ENCODE measurements at regions not wholly inside any gene's neighbourhood (a gene's known extent, or its start where the extent isn't known, plus 50 kb on each side); places are given as distances from the start of the nearest gene placed in this dataset.
A peak's percentile ranks its signal among the peaks of the same experiment; 100 is the strongest.

DNA sequence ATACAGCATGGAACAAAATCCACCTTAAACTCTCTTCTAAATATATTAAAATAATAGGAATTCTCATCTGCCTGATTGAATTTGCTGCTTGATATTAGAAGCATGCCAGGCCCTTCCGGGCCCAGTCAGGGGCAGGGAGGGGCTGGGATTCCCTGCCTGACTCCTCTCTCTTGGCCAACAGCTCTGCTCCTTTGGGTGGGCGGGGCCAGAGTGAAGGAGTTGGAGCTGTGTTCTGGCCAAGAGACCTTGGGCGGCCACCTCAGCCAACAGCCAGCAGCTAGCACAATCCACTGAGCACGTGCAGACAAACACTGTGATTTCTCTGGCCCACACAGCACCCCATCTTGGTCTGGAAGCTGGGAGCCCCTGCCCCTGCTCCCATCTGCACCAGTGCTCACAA lies 140.3 kb downstream of the PJA1 start:
- DNase-seq, result no peak

DNA sequence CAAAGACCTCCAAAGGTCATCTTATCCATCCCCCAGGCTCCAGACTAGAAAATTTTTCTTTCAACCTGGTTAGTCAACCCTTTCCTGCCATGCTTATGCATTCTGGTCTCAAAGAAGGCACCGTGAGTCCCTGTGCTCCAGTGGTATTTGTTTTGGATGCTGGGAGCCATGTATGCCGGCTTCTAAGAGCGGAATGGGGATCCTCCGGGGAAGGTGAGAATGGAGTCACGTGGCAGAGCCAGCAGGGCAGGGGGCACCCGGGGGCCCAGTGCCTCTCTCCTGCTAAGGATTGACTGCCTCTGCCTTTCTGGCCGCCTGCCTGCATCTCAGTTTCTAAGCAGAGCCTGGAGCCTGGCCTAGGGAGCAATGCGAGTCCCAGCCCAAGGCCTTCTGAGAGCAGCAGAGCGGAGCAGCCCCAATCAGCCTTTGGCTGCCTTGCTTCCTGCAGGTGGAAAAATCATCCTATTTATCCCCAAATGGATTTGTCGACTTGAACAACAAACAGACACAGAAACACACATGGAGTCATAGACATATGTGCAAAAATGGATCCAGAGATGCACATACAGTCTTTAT lies 141.0 kb downstream of the PJA1 start:
- DNase-seq, result no peak

GRCh38 chrX:69022430-69022829 lies 142.8 kb downstream of the PJA1 start:
- no peak for DNase-seq

DNA sequence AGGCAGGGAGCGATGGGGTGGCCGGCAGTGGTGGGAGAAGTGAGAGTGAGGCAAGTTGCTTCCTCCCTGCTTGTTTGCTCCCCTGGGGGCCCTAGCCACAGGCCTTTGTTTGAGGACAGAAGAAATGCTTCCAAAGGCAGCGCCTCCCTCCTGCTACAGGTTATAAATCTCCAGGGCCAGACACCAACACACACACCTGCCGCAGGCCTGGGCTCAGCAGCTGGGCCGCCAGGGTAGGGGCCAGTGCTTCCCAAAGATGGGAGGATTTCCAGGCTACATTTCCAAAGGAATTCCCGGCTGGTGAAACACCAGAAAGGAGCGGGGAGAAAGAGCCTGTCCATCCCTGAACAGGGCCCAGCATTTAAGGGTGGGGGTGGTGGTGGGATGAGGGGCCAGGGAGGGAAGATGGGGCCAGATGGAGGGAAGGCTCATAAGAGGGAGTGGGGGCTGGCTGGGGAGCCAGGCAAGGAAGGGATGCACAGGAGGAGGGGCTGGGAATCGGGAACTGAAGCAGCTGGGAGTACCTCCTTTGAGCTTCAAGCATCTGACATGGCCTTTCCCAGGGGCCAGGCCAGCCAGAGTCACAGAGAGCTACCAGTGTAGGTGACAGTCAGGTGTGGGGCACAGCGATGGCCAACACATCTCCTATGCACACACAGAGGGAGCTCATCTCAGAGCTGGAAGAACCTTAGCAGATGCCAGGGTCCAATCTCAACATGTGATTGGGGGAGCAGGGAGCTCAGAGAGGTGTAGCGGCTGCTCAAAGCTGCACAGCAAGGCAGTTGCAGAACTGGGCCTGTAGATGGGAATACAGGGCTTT lies 143.9 kb downstream of the PJA1 start:
- peak; percentile 6 for DNase-seq

- no peak for DNase-seq
Measured at GRCh38 chrX:69020316-69020715, 144.9 kb downstream of the PJA1 start.

GRCh38 chrX:69019073-69019890 lies 146.0 kb downstream of the PJA1 start:
- no peak for DNase-seq

- no peak for DNase-seq
Measured at GRCh38 chrX:69018416-69019072, 146.7 kb downstream of the PJA1 start.

GRCh38 chrX:69016293-69016941 lies 148.8 kb downstream of the PJA1 start:
- no peak for DNase-seq

GRCh38 chrX:69015564-69016292 lies 149.5 kb downstream of the PJA1 start:
- no peak for DNase-seq

DNA sequence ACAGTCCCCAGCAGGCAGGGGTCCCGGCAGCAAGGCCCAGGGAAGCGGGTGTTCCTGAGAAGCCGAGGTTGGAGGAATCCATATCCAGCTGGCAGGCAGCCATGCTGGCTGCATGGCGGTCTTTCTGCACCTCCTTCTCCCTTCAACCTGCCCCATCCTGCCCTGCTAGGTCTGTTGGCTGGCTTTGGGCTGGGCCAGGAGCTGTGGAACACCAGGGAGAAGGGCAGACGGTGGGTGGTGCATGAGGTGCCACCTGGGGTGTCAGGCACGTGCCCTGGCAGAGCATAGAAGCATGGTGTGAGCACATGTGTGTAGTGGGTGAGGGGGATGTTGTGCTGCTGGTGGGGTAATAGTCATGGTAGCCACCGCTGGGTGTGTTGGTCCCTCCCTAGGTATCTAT lies 150.1 kb downstream of the PJA1 start:
- DNase-seq, result no peak

- DNase-seq, result no peak
Measured at GRCh38 chrX:69014200-69014599, 151.1 kb downstream of the PJA1 start.

DNA sequence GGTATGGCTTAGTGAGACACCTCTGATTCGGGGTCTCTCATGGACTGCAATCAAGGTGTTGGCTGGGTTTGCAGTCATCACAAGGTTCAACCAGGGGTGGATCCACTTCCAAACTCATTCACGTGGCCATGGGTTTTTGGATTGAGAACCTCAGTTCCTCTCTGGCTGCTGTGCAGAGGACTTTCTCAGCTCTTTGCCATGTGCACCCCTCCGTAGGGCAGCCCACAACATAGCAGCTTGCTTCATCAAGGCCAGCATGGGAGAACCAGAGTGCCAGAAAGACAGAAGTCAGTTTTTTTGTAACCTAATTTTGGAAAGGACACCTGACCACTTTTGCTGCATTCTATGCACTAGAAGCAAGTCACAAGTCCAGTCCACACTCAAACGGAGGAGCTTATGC lies 154.9 kb downstream of the PJA1 start:
- no peak for DNase-seq

GRCh38 chrX:69000877-69001276 lies 164.4 kb downstream of the PJA1 start:
- DNase-seq, result no peak

- DNase-seq, result no peak
Measured at GRCh38 chrX:68999931-69000330, 165.3 kb downstream of the PJA1 start.

DNA sequence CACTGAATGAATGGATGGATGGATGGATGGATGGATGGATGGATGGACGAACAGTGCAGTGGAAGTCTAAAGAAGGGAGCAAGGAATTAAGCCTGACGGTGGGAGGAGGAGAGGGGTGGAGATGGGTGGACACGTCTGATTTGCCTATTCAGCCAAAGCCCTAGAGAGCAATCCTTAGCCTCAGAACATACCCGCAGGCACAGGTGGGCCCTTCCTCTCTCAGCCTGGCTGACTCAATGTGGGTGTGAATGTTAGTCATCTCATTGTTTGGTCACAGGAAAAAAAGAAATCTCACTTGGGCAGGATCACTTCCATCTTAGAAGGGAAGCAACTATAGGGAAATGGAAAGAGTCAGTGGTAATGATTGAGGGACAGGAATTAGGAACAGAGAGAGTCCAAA lies 165.9 kb downstream of the PJA1 start:
- no peak for DNase-seq

GRCh38 chrX:68998716-68999115 lies 166.5 kb downstream of the PJA1 start:
- DNase-seq, result no peak

DNA sequence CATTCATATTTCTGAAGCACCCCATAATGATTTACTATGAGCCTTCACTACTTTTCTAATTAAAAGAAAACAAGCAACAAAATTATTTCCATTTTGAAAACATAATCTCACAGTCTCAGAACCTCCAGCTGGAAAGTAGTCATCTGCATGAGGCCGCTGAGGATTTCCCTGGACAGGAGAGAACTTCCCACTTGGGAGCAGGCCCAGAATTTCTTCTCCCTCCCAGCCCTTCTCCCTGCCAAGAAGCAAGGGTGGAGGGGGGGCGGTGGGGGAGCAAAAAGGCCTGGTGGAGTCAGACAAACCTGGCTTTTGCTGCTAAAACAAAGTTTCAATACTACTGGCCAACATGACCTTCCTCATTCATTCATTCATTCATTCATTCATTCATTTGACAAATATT lies 167.3 kb downstream of the PJA1 start:
- DNase-seq, result no peak

DNA sequence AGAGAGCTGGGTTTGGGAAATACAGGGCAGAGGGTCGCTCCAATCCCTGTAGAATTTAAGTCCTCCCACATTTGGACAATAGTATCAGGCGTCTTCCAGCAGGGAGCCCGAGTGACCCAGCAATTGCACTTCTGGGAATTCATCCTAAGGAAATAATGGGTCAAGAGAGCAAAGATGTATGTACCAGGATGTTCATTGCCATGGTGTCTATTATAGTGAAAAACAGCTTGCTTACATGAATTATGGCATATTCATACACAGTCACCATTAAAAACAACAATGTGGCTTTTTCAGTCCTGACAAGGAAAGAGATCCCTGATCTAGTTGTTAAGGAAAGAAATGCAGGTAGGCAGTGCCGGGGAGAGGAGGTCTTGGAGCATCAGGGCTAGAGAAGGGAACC lies 167.7 kb downstream of the PJA1 start:
- no peak for DNase-seq

DNA sequence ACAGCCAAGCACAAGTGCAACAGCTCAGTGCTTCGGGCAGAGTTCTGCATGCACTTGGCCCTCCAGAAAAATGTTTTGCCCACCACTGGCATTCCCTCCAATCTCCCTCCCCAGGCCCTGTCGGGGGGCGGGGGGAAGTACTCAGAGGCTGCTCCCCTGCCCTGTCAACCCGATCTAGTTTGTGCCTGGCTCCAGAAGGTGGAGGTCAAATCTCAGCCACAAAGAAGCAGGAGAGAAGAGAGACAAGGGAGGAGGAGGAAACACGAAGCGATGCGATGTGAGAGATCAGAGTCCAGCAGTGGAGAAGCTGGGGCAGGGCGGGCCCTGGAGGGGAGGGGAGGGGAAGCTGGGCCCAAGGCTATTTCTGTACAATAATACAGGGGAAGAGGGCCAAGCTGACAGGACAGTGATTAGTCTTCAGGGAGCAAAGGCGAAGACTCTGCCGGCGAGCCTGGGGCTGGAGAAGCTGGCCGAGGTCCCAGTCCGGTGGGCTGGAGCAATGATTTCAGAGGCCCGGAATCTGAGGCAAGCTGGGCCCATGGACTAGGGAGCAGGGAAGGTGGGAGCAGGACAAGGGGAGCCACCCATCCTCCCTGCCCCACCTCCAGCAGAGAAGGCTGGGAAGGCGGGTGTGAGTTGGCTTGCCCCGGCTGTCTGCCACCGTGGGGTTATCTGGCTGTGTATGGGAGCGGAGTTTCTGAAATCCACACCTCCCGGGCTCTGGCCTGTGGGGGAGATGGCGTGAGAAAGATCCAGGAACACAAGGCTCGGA lies 167.1 kb downstream of the EFNB1 start:
- DNase-seq, result no peak

DNA sequence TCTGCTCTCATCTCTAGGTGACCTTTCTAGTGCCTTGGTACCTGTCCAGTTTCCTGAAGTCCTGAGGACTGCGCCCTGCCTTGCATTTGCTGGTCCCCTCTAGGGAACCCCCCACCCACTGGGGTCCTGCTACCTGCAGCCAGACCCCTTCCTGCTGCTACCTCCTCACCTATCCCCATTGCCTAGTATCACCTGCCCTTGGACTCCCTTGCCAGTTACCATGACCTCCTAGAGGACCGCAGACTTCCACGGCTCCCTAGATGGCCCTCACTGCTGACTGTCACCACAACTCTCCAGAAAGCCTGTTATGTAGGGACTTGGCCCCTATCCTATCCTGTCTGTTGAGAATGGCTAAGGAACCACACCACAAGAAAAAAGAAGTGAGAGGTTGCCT lies 166.6 kb downstream of the EFNB1 start:
- DNase-seq, result no peak

DNA sequence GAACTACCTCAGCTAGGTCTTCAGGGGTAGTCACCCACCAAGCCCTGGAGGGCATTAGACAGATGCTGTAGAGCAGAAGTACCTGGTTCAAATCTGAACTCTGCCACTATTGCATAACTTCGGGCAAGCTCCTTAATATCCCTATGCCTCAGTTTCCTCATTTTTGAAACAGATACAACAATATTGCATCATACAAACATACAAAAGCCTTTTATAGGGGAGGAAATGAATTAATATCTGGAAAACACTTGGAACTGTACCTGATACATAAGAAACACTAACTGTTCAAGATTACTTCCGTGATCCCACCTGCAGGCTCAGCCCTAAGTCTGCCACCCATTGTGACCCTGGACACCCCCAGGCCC lies 166.1 kb downstream of the EFNB1 start:
- no peak for DNase-seq

Data from NCI-H345 (cell line).